ENCODE measurements at regions not wholly inside any gene's neighbourhood (a gene's known extent, or its start where the extent isn't known, plus 50 kb on each side); places are given as distances from the start of the nearest gene placed in this dataset.

- Histone ChIP-seq H2AFZ (ENCODE audit: low read depth) (no peak overlapping the region), H4K20me1 (ENCODE audit: insufficient read depth) (no peaks in the 10 kb centered on the region), H3K36me3 (ENCODE audit: insufficient read depth) (no peaks in the 10 kb centered on the region), H3K27ac (no peak overlapping the region), H3K4me1 (ENCODE audit: low read depth, poor library complexity, severe bottlenecking) (no peaks in the 10 kb centered on the region), H3K4me3 (IDR thresholded peaks at IDR 0.05; ENCODE audit: insufficient read depth, low read depth, low read length) (no peak overlapping the region), H3K27me3 (ENCODE audit: insufficient read depth, low read depth) (no peaks in the 10 kb centered on the region), H3K4me2 (no peak overlapping the region), H3K9ac (no peak overlapping the region), H3K79me2 (ENCODE audit: insufficient read depth, low read depth) (no peaks in the 10 kb centered on the region)
- TF ChIP-seq CTCF (conservative IDR thresholded peaks at IDR 0.05; ENCODE audit: low read depth, low read length), result no peak
Measured at GRCh38 chr10:130929422-130930325, 381.8 kb downstream of the TCERG1L start.

DNA sequence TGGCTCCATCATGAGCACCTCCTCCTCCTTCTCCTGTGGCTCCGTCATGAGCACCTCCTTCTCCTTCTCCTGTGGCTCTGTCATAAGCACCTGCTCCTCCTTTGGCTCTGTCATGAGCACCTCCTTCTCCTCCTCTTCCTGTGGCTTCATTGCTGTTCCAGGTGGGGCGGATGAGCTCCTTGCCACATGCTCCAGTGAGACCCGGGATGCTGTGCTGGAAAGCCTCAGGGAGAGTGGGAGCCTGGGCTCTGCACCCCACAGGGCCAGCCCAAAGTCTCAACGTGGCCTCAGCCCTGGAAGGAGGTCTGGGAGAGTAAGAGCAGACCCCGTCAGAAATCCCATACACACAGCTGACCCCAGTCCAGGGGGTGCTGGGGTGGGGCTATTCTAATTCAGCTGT, 380.7 kb downstream of the TCERG1L start:
- Histone ChIP-seq H3K4me3 (IDR thresholded peaks at IDR 0.05; ENCODE audit: insufficient read depth, low read depth, low read length) (no peak overlapping the region), H3K4me1 (ENCODE audit: low read depth, poor library complexity, severe bottlenecking) (no peaks in the 10 kb centered on the region), H3K9ac (no peak overlapping the region), H2AFZ (ENCODE audit: low read depth) (no peak overlapping the region), H3K27me3 (ENCODE audit: insufficient read depth, low read depth) (no peaks in the 10 kb centered on the region), H3K36me3 (ENCODE audit: insufficient read depth) (no peaks in the 10 kb centered on the region), H4K20me1 (ENCODE audit: insufficient read depth) (no peaks in the 10 kb centered on the region), H3K79me2 (ENCODE audit: insufficient read depth, low read depth) (no peaks in the 10 kb centered on the region), H3K4me2 (no peak overlapping the region), H3K27ac (no peak overlapping the region)
- no peak for TF ChIP-seq CTCF (conservative IDR thresholded peaks at IDR 0.05; ENCODE audit: low read depth, low read length)

GRCh38 chr10:130931256-130931655, 380.3 kb downstream of the TCERG1L start:
- Histone ChIP-seq H3K27me3 (ENCODE audit: insufficient read depth, low read depth) (no peaks in the 10 kb centered on the region), H2AFZ (ENCODE audit: low read depth) (no peak overlapping the region), H3K36me3 (ENCODE audit: insufficient read depth) (no peaks in the 10 kb centered on the region), H3K4me2 (no peak overlapping the region), H4K20me1 (ENCODE audit: insufficient read depth) (no peaks in the 10 kb centered on the region), H3K79me2 (ENCODE audit: insufficient read depth, low read depth) (no peaks in the 10 kb centered on the region), H3K4me3 (IDR thresholded peaks at IDR 0.05; ENCODE audit: insufficient read depth, low read depth, low read length) (no peak overlapping the region), H3K9ac (no peak overlapping the region), H3K4me1 (ENCODE audit: low read depth, poor library complexity, severe bottlenecking) (no peaks in the 10 kb centered on the region), H3K27ac (no peak overlapping the region)
- TF ChIP-seq CTCF (conservative IDR thresholded peaks at IDR 0.05; ENCODE audit: low read depth, low read length), result no peak

GRCh38 chr10:130932326-130933007, 379.1 kb downstream of the TCERG1L start:
- no peak overlapping the region for H3K9ac ChIP-seq
- no peak overlapping the region for H3K27ac ChIP-seq
- no peaks in the 10 kb centered on the region for H3K36me3 ChIP-seq (ENCODE audit: insufficient read depth)
- no peaks in the 10 kb centered on the region; the same call in 1 of the 2 replicates for H3K27me3 ChIP-seq (ENCODE audit: insufficient read depth, low read depth)
- H4K20me1 ChIP-seq (ENCODE audit: insufficient read depth), result no peaks in the 10 kb centered on the region
- no peak overlapping the region for H3K4me3 ChIP-seq (IDR thresholded peaks at IDR 0.05; ENCODE audit: insufficient read depth, low read depth, low read length)
- no peaks in the 10 kb centered on the region for H3K79me2 ChIP-seq (ENCODE audit: insufficient read depth, low read depth)
- H3K4me2 ChIP-seq, result no peak overlapping the region
- H2AFZ ChIP-seq (ENCODE audit: low read depth), result no peak overlapping the region
- H3K4me1 ChIP-seq (ENCODE audit: low read depth, poor library complexity, severe bottlenecking), result no peaks in the 10 kb centered on the region
- no peak for TF ChIP-seq CTCF (conservative IDR thresholded peaks at IDR 0.05; ENCODE audit: low read depth, low read length)

All from KMS-11 (cell line).